ENCODE measurements at regions not wholly inside any gene's neighbourhood (a gene's known extent, or its start where the extent isn't known, plus 50 kb on each side); places are given as distances from the start of the nearest gene placed in this dataset.

- TF ChIP-seq, protein P1, sequence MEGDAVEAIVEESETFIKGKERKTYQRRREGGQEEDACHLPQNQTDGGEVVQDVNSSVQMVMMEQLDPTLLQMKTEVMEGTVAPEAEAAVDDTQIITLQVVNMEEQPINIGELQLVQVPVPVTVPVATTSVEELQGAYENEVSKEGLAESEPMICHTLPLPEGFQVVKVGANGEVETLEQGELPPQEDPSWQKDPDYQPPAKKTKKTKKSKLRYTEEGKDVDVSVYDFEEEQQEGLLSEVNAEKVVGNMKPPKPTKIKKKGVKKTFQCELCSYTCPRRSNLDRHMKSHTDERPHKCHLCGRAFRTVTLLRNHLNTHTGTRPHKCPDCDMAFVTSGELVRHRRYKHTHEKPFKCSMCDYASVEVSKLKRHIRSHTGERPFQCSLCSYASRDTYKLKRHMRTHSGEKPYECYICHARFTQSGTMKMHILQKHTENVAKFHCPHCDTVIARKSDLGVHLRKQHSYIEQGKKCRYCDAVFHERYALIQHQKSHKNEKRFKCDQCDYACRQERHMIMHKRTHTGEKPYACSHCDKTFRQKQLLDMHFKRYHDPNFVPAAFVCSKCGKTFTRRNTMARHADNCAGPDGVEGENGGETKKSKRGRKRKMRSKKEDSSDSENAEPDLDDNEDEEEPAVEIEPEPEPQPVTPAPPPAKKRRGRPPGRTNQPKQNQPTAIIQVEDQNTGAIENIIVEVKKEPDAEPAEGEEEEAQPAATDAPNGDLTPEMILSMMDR (conservative IDR thresholded peaks at IDR 0.05 in 1 of 2, IDR thresholded peaks at IDR 0.05 in 1 of 2; ENCODE audit: extremely low read depth in 1 of 2, insufficient read depth in 1 of 2, low read depth in 1 of 2, low read length in 2 of 2) = no peak
- no peak for TF ChIP-seq EZH2 (IDR thresholded peaks at IDR 0.05; ENCODE audit: borderline replicate concordance, low read length)
These were observed 117.8 kb upstream of the AGBL1 start for GRCh38 chr15:85961821-85962220.
